Activated naive CD8-positive, alpha-beta T cell treated with anti-CD3 and anti-CD28 coated beads for 36 hours (primary cell): ENCODE measurements at regions not wholly inside any gene's neighbourhood (a gene's known extent, or its start where the extent isn't known, plus 50 kb on each side); places are given as distances from the start of the nearest gene placed in this dataset.

Experiments used
- DNase-seq: peaks from one replicate; pipeline ENCODE4 v3.0.0; 2021
- H3K27ac Mint-ChIP-seq: one replicate; pipeline ENCODE4 v1.8.0; 2022; ENCODE audit warnings: mild to moderate bottlenecking, moderate library complexity, mixed read lengths
- H3K27me3 Mint-ChIP-seq: one replicate; pipeline ENCODE4 v1.8.0; 2022; ENCODE audit warnings: mild to moderate bottlenecking, mixed read lengths
- H3K36me3 Mint-ChIP-seq: one replicate; pipeline ENCODE4 v1.8.0; 2021; ENCODE audit warnings: mild to moderate bottlenecking, mixed read lengths
- H3K4me1 Mint-ChIP-seq: one replicate; pipeline ENCODE4 v1.8.0; 2021; ENCODE audit warnings: mixed read lengths
- H3K4me3 Mint-ChIP-seq: one replicate; pipeline ENCODE4 v1.8.0; 2022; ENCODE audit warnings: mild to moderate bottlenecking, moderate library complexity, mixed read lengths
- H3K9me3 Mint-ChIP-seq: one replicate; pipeline ENCODE4 v1.8.0; 2022; ENCODE audit warnings: mixed read lengths

- no peak overlapping the region for H3K4me3 Mint-ChIP-seq
- no peaks in the 10 kb centered on the region for H3K36me3 Mint-ChIP-seq
- peaks cover 4% of the 10 kb centered on the region for H3K9me3 Mint-ChIP-seq
- no peak overlapping the region for H3K27ac Mint-ChIP-seq
- no peak for DNase-seq
- no peaks in the 10 kb centered on the region for H3K27me3 Mint-ChIP-seq
- no peaks in the 10 kb centered on the region for H3K4me1 Mint-ChIP-seq
Observed at GRCh38 chr18:40447820-40448219, 1507.2 kb upstream of the PIK3C3 start.

DNA sequence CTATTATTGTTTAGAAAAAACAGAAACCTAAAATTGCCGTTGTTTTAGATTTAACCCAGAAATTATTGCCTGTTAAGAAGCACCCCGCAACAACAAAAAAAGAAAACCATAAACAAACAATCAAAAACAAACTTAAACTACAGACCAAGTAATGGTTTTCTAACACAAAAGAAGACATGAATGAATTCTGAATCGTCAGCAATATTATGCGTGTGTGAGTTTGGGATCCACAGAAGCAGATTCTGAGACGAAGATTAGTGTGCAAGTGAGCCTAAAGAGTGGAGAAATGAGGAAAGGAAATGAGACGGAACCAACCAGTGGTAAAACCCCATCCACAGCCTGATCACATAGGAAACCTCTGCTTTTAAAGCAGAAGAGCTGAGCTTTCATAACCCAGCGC lies 1514.9 kb upstream of the PIK3C3 start:
- no peak overlapping the region for H3K27ac Mint-ChIP-seq
- no peak for DNase-seq
- H3K4me3 Mint-ChIP-seq = no peak overlapping the region
- no peaks in the 10 kb centered on the region for H3K4me1 Mint-ChIP-seq
- H3K27me3 Mint-ChIP-seq = no peaks in the 10 kb centered on the region
- H3K9me3 Mint-ChIP-seq = peaks cover 8% of the 10 kb centered on the region
- H3K36me3 Mint-ChIP-seq = no peaks in the 10 kb centered on the region

- Mint-ChIP-seq H3K27ac (no peak overlapping the region), H3K36me3 (no peaks in the 10 kb centered on the region), H3K4me3 (no peak overlapping the region), H3K4me1 (no peaks in the 10 kb centered on the region), H3K9me3 (peaks cover 4% of the 10 kb centered on the region), H3K27me3 (no peaks in the 10 kb centered on the region)
- no peak for DNase-seq
Observed at GRCh38 chr18:40437517-40437916, 1517.5 kb upstream of the PIK3C3 start.

DNA sequence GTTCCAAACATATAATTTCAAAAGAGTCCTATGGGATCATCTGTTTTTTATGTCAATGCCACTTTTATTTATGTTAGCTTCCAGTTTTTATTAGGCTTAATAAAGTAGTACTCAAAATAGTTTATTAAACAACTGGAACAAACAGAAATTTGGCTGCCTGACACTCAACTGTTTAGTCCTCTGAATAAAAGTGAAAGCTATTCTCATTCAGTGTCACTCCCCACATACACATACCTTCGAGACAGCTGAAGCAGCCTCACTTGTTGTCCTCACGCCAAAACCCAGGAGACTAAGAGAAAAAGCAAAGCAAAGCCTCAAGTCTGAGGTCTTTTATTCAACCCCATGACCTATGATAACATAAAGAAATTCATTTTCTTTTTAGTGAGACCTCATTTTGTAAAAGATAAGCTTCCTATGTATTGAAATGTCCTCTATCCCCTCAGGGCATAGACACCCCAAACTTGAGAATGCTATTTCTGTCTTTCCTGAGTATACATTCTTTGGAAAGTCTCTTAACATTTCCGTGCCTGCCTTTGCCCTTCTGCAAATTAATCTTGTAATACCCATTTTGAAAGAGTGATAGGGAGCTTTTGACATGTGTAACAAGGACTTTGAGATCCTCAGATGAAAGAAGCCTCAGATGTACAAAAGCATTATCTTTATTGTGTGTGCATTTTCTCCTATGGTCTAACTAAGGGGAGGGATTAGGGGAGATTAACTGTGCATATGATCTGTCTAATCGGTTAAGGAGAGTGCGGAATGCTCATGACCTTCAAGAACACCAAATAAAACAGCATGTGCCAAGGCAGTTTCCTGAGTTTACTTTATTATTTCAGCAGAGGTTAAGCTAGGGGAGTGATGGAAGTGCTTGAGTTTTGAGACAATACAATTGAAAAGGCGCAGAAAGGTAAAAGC lies 1523.7 kb upstream of the PIK3C3 start:
- Mint-ChIP-seq H3K36me3 (no peaks in the 10 kb centered on the region), H3K27ac (no peak overlapping the region), H3K4me1 (no peaks in the 10 kb centered on the region), H3K27me3 (no peaks in the 10 kb centered on the region), H3K9me3 (no peaks in the 10 kb centered on the region), H3K4me3 (no peak overlapping the region)
- DNase-seq = no peak

DNA sequence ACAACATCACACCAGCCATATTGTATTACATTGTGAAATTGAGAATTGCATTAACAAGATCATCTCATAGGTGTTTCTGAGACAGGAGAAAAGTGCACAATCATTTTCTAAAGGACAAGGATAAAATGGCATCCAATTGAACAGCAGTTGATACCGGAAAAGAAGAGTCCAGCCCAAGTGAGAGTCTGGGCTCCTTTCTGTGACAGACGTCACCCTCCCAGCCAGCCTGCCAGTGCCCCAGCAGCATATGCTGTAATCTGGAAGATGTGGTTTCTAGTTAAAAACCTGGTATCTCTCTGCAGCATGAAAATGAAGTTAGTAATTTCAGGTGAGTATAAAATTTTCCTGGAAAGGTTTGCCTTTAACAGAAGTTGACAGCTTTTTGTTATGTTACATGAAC lies 1531.7 kb upstream of the PIK3C3 start:
- H3K27ac Mint-ChIP-seq = no peak overlapping the region
- peaks cover 8% of the 10 kb centered on the region for H3K9me3 Mint-ChIP-seq
- no peaks in the 10 kb centered on the region for H3K27me3 Mint-ChIP-seq
- no peak overlapping the region for H3K4me3 Mint-ChIP-seq
- no peaks in the 10 kb centered on the region for H3K36me3 Mint-ChIP-seq
- DNase-seq = no peak
- no peaks in the 10 kb centered on the region for H3K4me1 Mint-ChIP-seq

- Mint-ChIP-seq H3K27me3 (no peaks in the 10 kb centered on the region), H3K36me3 (no peaks in the 10 kb centered on the region), H3K4me3 (no peak overlapping the region), H3K27ac (no peak overlapping the region), H3K9me3 (peaks cover 11% of the 10 kb centered on the region), H3K4me1 (no peaks in the 10 kb centered on the region)
- DNase-seq = no peak
Observed at GRCh38 chr18:40420675-40421074, 1534.4 kb upstream of the PIK3C3 start.

DNA sequence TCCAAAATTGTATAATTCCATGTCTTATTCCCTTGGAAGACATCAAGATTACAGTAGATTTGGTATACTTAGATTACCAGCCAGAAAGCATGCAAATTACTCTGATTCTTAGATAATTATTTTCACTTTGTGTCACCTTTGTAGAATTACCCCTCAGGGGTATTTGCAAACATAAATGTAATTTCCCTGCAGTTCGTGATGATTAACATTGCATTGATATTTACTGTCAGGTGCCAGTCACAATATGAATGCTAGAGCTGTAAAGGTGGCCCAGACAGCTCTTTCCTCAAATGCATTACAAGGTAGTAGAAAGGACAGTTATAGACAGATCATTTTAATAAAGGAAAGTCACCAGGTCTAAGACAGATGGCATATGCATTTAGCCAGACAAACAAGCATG lies 1537.5 kb upstream of the PIK3C3 start:
- no peaks in the 10 kb centered on the region for H3K27me3 Mint-ChIP-seq
- no peak for DNase-seq

DNA sequence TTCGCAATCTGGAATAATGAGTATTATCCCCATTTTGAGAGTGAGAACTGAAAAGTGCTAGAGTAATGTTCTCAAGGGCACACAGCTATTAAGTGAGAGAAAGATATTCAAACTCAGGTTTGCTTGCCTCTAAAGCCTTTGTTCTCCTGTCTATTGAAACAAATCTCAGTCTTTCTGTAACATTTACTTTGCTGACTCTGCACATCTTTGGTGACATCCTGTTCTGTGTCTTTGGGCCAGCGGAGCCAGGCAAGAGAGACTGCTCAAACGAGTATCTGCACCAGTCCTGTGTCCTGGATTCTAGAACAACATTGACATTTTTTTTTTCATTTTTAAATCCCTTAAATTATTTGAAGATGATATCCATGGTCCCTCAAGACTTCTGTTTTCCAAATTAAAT lies 1539.2 kb upstream of the PIK3C3 start:
- Mint-ChIP-seq H3K27me3 (no peaks in the 10 kb centered on the region), H3K4me3 (no peak overlapping the region), H3K36me3 (no peaks in the 10 kb centered on the region), H3K4me1 (no peaks in the 10 kb centered on the region), H3K9me3 (peaks cover 6% of the 10 kb centered on the region), H3K27ac (no peak overlapping the region)
- no peak for DNase-seq

More for the DNA sequence above, 1537.5 kb upstream of the PIK3C3 start:
- Mint-ChIP-seq H3K4me1 (no peaks in the 10 kb centered on the region), H3K36me3 (no peaks in the 10 kb centered on the region), H3K9me3 (peaks cover 9% of the 10 kb centered on the region), H3K27ac (no peak overlapping the region), H3K4me3 (no peak overlapping the region)

- Mint-ChIP-seq H3K27me3 (no peaks in the 10 kb centered on the region), H3K36me3 (no peaks in the 10 kb centered on the region), H3K4me3 (no peak overlapping the region), H3K27ac (no peak overlapping the region), H3K9me3 (peaks cover 6% of the 10 kb centered on the region), H3K4me1 (no peaks in the 10 kb centered on the region)
- DNase-seq = no peak
Observed at GRCh38 chr18:40415176-40415791, 1539.8 kb upstream of the PIK3C3 start.

- H3K4me3 Mint-ChIP-seq = no peak overlapping the region
- no peaks in the 10 kb centered on the region for H3K4me1 Mint-ChIP-seq
- H3K36me3 Mint-ChIP-seq = no peaks in the 10 kb centered on the region
- no peaks in the 10 kb centered on the region for H3K27me3 Mint-ChIP-seq
- no peak for DNase-seq
- peaks cover 6% of the 10 kb centered on the region for H3K9me3 Mint-ChIP-seq
- H3K27ac Mint-ChIP-seq = no peak overlapping the region
Observed at GRCh38 chr18:40414155-40414754, 1540.8 kb upstream of the PIK3C3 start.

DNA sequence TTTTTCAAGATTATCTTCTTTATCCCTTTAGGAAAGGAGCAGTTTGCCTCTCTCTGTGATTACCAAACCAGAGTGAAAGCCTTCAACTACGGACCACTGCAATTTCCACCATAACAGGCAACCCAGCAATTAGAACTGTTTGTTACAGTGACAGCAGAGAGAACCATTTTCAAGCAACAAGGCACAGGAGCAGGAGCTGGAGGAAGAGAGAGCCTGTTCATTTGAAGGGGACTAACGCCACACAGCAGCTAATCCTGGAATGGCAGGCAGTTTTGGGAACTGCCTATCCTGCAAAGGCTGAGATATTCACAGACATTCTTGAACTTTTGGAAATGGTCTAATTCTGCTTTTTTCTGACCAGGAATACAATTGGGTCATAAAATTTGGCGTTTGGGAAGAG lies 1541.9 kb upstream of the PIK3C3 start:
- peaks cover 6% of the 10 kb centered on the region for H3K9me3 Mint-ChIP-seq

GRCh38 chr18:40412410-40412809 lies 1542.6 kb upstream of the PIK3C3 start:
- Mint-ChIP-seq H3K4me1 (no peaks in the 10 kb centered on the region), H3K27me3 (no peaks in the 10 kb centered on the region), H3K4me3 (no peak overlapping the region), H3K9me3 (peaks cover 6% of the 10 kb centered on the region), H3K36me3 (no peaks in the 10 kb centered on the region), H3K27ac (no peak overlapping the region)
- no peak for DNase-seq

More for the DNA sequence above, 1541.9 kb upstream of the PIK3C3 start:
- no peak for DNase-seq
- Mint-ChIP-seq H3K4me1 (no peaks in the 10 kb centered on the region), H3K27ac (no peak overlapping the region), H3K4me3 (no peak overlapping the region), H3K36me3 (no peaks in the 10 kb centered on the region), H3K27me3 (no peaks in the 10 kb centered on the region)

GRCh38 chr18:40407909-40408308 lies 1547.1 kb upstream of the PIK3C3 start:
- Mint-ChIP-seq H3K4me1 (no peaks in the 10 kb centered on the region), H3K4me3 (no peak overlapping the region), H3K9me3 (peaks cover 9% of the 10 kb centered on the region), H3K36me3 (no peaks in the 10 kb centered on the region), H3K27me3 (no peaks in the 10 kb centered on the region), H3K27ac (no peak overlapping the region)
- DNase-seq = no peak

DNA sequence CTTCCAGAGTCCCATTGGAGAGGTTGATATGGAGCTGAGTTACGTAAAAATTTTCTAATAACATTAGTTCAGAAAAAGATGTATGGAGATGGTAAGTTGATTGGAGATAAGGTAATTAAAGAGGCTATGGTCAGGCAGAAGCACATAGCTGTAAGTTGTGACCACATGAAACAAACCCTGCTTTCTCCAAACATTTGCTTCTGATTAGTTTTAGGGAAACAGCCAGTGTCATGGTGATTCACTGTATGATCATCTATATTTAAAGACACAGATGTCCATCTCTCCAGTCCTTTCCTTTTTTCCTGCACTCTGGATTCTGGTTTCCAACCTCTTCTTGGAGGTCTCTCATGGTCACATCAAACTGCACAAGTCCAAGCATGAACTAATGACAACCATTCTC lies 1550.8 kb upstream of the PIK3C3 start:
- Mint-ChIP-seq H3K9me3 (peaks cover 6% of the 10 kb centered on the region), H3K4me3 (no peak overlapping the region), H3K27ac (no peak overlapping the region), H3K27me3 (no peaks in the 10 kb centered on the region), H3K4me1 (no peaks in the 10 kb centered on the region), H3K36me3 (no peaks in the 10 kb centered on the region)
- DNase-seq = no peak

GRCh38 chr18:40402052-40402451 lies 1553.0 kb upstream of the PIK3C3 start:
- Mint-ChIP-seq H3K27me3 (no peaks in the 10 kb centered on the region), H3K9me3 (peaks cover 6% of the 10 kb centered on the region), H3K4me3 (no peak overlapping the region), H3K4me1 (no peaks in the 10 kb centered on the region), H3K36me3 (no peaks in the 10 kb centered on the region), H3K27ac (no peak overlapping the region)
- DNase-seq = no peak
